ENCODE measurements at regions not wholly inside any gene's neighbourhood (a gene's known extent, or its start where the extent isn't known, plus 50 kb on each side); places are given as distances from the start of the nearest gene placed in this dataset.

GRCh38 chr15:96390986-96391385 is 60.5 kb downstream of the NR2F2 start:
- no peak for DNase-seq

GRCh38 chr15:96392380-96393208 is 62.1 kb downstream of the NR2F2 start:
- DNase-seq, result no peak

- no peak for DNase-seq
These were observed 62.7 kb downstream of the NR2F2 start for GRCh38 chr15:96393209-96393513.

- no peak for DNase-seq
These were observed 65.2 kb downstream of the NR2F2 start for GRCh38 chr15:96395687-96396086.

GRCh38 chr15:96398776-96399175 is 68.3 kb downstream of the NR2F2 start:
- no peak for DNase-seq

GRCh38 chr15:96402403-96402802 is 71.9 kb downstream of the NR2F2 start:
- DNase-seq, result no peak

- no peak for DNase-seq
These were observed 72.6 kb downstream of the NR2F2 start for GRCh38 chr15:96403071-96403470.

GRCh38 chr15:96403932-96404331 is 73.4 kb downstream of the NR2F2 start:
- no peak for DNase-seq

- DNase-seq, result no peak
These were observed 74.1 kb downstream of the NR2F2 start for GRCh38 chr15:96404560-96404959.

- DNase-seq, result no peak
These were observed 75.8 kb downstream of the NR2F2 start for GRCh38 chr15:96406291-96406690.

- DNase-seq, result no peak
These were observed 76.2 kb downstream of the NR2F2 start for GRCh38 chr15:96406701-96407100.

- no peak for DNase-seq
These were observed 77.0 kb downstream of the NR2F2 start for GRCh38 chr15:96407482-96407881.

- DNase-seq, result no peak
These were observed 78.2 kb downstream of the NR2F2 start for GRCh38 chr15:96408591-96409183.

GRCh38 chr15:96409215-96410138 is 79.0 kb downstream of the NR2F2 start:
- DNase-seq, result no peak

GRCh38 chr15:96410175-96411055 is 79.9 kb downstream of the NR2F2 start:
- DNase-seq, result no peak

- no peak for DNase-seq
These were observed 80.8 kb downstream of the NR2F2 start for GRCh38 chr15:96411056-96412031.

GRCh38 chr15:96412045-96412905 is 81.8 kb downstream of the NR2F2 start:
- no peak for DNase-seq

- DNase-seq, result no peak
These were observed 82.4 kb downstream of the NR2F2 start for GRCh38 chr15:96412906-96413231.

- DNase-seq, result no peak
These were observed 83.2 kb downstream of the NR2F2 start for GRCh38 chr15:96413657-96414056.

- DNase-seq, result no peak
These were observed 84.4 kb downstream of the NR2F2 start for GRCh38 chr15:96414875-96415274.
